ENCODE measurements at regions not wholly inside any gene's neighbourhood (a gene's known extent, or its start where the extent isn't known, plus 50 kb on each side); places are given as distances from the start of the nearest gene placed in this dataset.

DNA sequence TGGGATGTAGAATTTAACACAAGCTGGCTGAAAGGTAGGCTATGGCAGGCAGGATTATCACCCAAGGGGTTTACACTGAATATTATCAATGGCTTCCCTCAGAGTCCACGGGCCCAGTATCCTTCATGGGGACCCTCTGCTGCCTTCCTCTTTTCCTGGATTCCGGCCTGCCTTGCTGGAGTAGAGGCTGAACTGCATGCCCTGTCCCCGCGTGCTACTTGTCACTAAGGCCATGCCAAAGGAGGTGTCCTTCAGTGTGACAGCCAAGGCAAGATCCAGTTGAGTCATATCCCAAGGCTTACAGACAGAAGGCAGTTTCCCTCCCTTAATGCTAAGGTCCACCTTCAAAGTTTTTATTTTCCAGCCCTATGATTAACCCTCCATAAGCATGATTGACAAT, 156.3 kb downstream of the CYP26B1 start:
- Histone ChIP-seq H3K9ac (no peak overlapping the region), H3K27ac (ENCODE audit: low read depth in 2 of 2, low read length in 1 of 2) (no peak overlapping the region), H3K9me3 (no peaks in the 10 kb centered on the region), H3K79me2 (ENCODE audit: insufficient read depth) (no peaks in the 10 kb centered on the region), H3K4me1 (ENCODE audit: control insufficient read depth in 1 of 2, insufficient read depth in 2 of 2, low read depth in 1 of 2, low read length in 1 of 2) (peaks cover 0 to 2% of the 10 kb centered on the region in 2 experiments; a peak in 2 of 4 replicates), H3K27me3 (ENCODE audit: insufficient read depth) (no peaks in the 10 kb centered on the region; the same call in 1 of the 2 replicates), H2AFZ (ENCODE audit: low read depth) (no peak overlapping the region), H3K4me3 (ENCODE audit: low read depth in 2 of 2, low read length in 1 of 2) (no peak overlapping the region), H4K20me1 (ENCODE audit: insufficient read depth) (no peaks in the 10 kb centered on the region), H3K36me3 (replicated peaks in 1 of 2; ENCODE audit: control insufficient read depth in 1 of 2, insufficient read depth in 2 of 2, low read length in 1 of 2) (no peaks in the 10 kb centered on the region), H3F3A (replicated peaks; ENCODE audit: insufficient read depth) (no peaks in the 10 kb centered on the region), H3K4me2 (no peak overlapping the region), H3K9me2 (no peaks in the 10 kb centered on the region)
- ChIA-PET CTCF (interaction anchor here (1.4 kb wide), 1 partner anchor 9 kb away, joined by 3 read pairs; no protein-coding TSS in a partner anchor), POLR2A (no interaction called here)
- WGBS (ENCODE audit: low lambda C conversion rate), result 46% methylated on average over 3 of the region's 4 CpGs
- no peak for DNase-seq
- no peak for TF ChIP-seq FOXJ3 (CRISPR knock-in tag; IDR thresholded peaks at IDR 0.05)
- TF ChIP-seq FOXM1 (IDR thresholded peaks at IDR 0.05; ENCODE audit: low read depth), result no peak
- no peak for TF ChIP-seq FOSL2 (IDR thresholded peaks at IDR 0.05; ENCODE audit: borderline replicate concordance, low read depth)
- no peak for TF ChIP-seq CHD2 (IDR thresholded peaks at IDR 0.05; ENCODE audit: low read length, partially characterized antibody)
- TF ChIP-seq POLR2AphosphoS5 (IDR thresholded peaks at IDR 0.05; ENCODE audit: low read depth, low read length), result no peak
- no peak for TF ChIP-seq SIN3A (IDR thresholded peaks at IDR 0.05; ENCODE audit: borderline replicate concordance, low read depth, low read length)
- TF ChIP-seq RCOR1 (IDR thresholded peaks at IDR 0.05; ENCODE audit: low read length), result no peak
- TF ChIP-seq, protein P1, sequence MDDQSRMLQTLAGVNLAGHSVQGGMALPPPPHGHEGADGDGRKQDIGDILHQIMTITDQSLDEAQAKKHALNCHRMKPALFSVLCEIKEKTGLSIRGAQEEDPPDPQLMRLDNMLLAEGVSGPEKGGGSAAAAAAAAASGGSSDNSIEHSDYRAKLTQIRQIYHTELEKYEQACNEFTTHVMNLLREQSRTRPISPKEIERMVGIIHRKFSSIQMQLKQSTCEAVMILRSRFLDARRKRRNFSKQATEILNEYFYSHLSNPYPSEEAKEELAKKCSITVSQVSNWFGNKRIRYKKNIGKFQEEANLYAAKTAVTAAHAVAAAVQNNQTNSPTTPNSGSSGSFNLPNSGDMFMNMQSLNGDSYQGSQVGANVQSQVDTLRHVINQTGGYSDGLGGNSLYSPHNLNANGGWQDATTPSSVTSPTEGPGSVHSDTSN (IDR thresholded peaks at IDR 0.05), result no peak
- TF ChIP-seq TEAD4 (IDR thresholded peaks at IDR 0.05; ENCODE audit: borderline replicate concordance, insufficient read depth), result no peak
- TF ChIP-seq, protein P2, sequence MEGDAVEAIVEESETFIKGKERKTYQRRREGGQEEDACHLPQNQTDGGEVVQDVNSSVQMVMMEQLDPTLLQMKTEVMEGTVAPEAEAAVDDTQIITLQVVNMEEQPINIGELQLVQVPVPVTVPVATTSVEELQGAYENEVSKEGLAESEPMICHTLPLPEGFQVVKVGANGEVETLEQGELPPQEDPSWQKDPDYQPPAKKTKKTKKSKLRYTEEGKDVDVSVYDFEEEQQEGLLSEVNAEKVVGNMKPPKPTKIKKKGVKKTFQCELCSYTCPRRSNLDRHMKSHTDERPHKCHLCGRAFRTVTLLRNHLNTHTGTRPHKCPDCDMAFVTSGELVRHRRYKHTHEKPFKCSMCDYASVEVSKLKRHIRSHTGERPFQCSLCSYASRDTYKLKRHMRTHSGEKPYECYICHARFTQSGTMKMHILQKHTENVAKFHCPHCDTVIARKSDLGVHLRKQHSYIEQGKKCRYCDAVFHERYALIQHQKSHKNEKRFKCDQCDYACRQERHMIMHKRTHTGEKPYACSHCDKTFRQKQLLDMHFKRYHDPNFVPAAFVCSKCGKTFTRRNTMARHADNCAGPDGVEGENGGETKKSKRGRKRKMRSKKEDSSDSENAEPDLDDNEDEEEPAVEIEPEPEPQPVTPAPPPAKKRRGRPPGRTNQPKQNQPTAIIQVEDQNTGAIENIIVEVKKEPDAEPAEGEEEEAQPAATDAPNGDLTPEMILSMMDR (IDR thresholded peaks at IDR 0.05), result no peak
- TF ChIP-seq, protein P3, sequence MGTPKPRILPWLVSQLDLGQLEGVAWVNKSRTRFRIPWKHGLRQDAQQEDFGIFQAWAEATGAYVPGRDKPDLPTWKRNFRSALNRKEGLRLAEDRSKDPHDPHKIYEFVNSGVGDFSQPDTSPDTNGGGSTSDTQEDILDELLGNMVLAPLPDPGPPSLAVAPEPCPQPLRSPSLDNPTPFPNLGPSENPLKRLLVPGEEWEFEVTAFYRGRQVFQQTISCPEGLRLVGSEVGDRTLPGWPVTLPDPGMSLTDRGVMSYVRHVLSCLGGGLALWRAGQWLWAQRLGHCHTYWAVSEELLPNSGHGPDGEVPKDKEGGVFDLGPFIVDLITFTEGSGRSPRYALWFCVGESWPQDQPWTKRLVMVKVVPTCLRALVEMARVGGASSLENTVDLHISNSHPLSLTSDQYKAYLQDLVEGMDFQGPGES (IDR thresholded peaks at IDR 0.05; ENCODE audit: low read depth, low read length), result no peak
- no peak for TF ChIP-seq RXRA (IDR thresholded peaks at IDR 0.05; ENCODE audit: borderline replicate concordance, low read depth)
- TF ChIP-seq, protein P4, sequence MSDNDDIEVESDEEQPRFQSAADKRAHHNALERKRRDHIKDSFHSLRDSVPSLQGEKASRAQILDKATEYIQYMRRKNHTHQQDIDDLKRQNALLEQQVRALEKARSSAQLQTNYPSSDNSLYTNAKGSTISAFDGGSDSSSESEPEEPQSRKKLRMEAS (IDR thresholded peaks at IDR 0.05; ENCODE audit: low read depth), result no peak
- no peak for TF ChIP-seq ELF1 (IDR thresholded peaks at IDR 0.05)
- TF ChIP-seq GABPA (IDR thresholded peaks at IDR 0.05; ENCODE audit: low read depth), result no peak
- TF ChIP-seq MEF2A (IDR thresholded peaks at IDR 0.05; ENCODE audit: borderline replicate concordance, low read depth), result no peak
- no peak for TF ChIP-seq RFX5 (IDR thresholded peaks at IDR 0.05; ENCODE audit: low read length)
- TF ChIP-seq TCF12 (IDR thresholded peaks at IDR 0.05), result no peak
- no peak for TF ChIP-seq GATA2 (CRISPR knock-in tag; IDR thresholded peaks at IDR 0.05)
- TF ChIP-seq YY1 (IDR thresholded peaks at IDR 0.05; ENCODE audit: low read depth), result no peak

Measured in SK-N-SH (cell line).